ENCODE measurements at regions not wholly inside any gene's neighbourhood (a gene's known extent, or its start where the extent isn't known, plus 50 kb on each side); places are given as distances from the start of the nearest gene placed in this dataset.

- DNase-seq (ENCODE audit: low spot score): no peak
Measured at GRCh38 chr16:86443508-86444147, 66.7 kb upstream of the FOXF1 start.

- DNase-seq (ENCODE audit: low spot score): no peak
Measured at GRCh38 chr16:86444261-86444660, 66.1 kb upstream of the FOXF1 start.

DNA sequence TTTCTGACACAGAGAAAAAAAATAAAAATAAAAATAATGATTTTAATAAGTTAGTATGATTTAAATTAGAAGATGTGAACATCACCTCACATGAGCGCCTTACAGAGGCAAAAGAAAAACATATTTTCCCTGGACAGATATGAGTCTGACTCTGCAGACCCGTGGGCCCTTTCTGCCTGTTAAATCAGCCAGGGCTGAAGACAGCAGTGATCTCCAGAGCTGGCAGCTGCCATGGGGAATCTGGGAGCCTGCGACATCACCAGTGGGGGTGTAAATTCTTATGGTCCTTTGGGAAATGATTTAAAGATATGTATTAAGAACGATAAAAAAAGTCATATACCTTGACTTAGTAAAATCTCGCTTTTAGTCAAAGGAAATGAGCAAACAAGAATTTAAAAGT lies 65.7 kb upstream of the FOXF1 start:
- DNase-seq (ENCODE audit: low spot score): no peak

DNA sequence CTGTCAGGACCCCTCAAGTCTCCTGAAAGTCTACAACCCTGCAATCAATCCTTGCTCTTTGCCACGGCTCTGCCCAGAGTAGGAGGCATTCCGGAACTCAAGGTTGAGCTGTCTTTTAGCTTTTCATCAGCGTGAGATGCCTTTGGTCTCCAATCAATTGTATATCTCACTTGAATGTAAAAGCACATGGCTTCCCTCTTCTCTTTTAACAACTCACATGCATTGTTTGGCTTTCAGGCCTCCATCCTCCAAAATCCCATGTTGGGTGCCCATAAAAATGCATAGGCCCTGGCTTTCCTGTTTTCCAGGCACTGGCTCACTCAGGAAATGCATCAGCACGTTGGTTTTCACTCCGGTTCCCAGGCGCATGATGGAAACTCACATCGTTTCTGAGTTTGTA lies 64.0 kb upstream of the FOXF1 start:
- DNase-seq (ENCODE audit: low spot score): no peak

DNA sequence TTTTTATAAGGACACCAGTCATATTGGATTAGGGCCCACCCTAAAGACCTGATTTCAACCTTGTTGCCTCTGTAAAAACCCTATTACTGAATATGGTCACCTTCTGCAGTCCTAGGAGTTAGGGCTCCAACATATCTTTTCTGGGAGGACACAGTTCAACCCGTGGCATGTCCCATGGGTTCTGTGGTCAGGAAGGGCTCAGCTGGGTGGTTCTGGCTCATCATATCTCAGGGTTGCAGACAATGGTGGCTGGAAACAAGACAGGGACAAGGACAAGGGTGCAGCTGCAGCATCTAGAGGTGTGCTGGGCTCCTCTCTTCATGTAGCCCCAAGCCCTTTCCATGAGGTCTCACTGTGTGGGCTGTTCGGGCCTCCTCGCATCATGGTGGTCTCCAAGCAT lies 63.1 kb upstream of the FOXF1 start:
- no peak for DNase-seq (ENCODE audit: low spot score)

DNA sequence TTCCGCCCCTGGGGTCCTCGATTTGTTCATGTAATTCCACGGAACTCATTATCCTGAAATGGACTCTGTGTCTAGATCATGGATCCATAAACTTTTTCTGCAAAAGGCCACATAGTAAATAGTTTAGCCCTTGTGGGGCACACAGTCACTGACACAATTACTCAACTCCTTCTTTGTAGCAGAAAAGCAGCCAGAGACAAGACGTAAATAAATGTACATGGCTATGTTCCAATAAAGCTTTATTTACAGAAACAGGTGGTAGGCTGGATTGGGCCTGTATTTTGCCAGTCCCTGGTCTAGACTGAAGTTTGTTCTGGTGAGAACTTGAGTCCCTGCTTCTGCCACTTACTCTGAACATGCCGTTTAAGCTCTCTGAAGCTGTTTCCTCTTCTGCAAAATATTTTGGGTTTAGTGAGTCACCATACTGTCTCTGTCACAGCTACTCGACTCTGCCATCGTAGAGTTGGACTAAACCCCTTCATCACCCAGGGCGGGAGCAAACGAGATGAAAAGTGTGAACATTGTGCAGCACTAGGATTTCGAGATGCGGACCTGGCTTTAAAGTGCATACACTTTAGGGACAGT lies 61.9 kb upstream of the FOXF1 start:
- DNase-seq (ENCODE audit: low spot score): no peak

- no peak for DNase-seq (ENCODE audit: low spot score)
Measured at GRCh38 chr16:86449446-86450095, 60.8 kb upstream of the FOXF1 start.

DNA sequence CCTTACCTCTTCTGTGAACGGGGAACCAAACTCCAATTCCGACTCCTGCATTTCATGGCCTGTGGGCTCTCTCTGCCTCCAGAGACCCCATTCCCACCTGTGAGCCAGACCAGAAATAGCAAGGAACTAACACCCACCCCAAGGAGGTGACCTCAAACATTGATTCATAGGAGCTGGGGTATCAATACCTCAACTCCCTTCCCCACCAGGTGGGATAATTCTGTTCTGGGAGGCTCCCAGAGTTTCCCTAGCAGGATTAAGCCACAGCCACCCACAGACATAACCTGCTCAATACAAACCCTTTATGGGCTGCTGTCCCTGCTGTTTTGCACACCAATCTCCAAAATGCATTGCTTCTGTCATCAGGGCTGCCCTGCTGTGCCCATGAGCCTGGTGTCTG lies 59.6 kb upstream of the FOXF1 start:
- DNase-seq (ENCODE audit: low spot score): no peak

DNA sequence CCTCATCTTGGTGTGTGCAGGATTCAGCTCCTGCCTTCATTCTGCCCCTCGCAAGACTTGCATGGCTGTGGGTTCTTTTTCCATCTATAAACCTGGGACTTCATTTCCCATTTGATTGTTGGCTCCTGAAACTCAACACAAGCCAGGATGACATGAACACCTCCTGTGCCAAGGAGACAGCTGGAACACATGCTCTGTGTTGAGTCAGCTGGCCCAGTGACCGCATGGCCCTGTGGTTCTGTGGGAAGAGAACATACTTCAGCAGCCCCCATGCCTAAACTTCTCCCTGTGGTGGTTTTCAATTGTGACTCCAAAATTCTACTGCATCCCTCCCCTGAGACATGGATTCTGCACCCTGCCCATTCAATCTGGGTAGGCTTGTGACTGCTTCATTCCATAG lies 57.9 kb upstream of the FOXF1 start:
- peak; percentile 31 for DNase-seq (ENCODE audit: low spot score)

GRCh38 chr16:86455116-86455515 lies 55.2 kb upstream of the FOXF1 start:
- DNase-seq (ENCODE audit: low spot score): no peak

GRCh38 chr16:86455640-86456039 lies 54.7 kb upstream of the FOXF1 start:
- DNase-seq (ENCODE audit: low spot score): no peak

GRCh38 chr16:86457501-86458148 lies 52.7 kb upstream of the FOXF1 start:
- peak; percentile 72 for DNase-seq (ENCODE audit: low spot score)

GRCh38 chr16:86458149-86458777 lies 52.1 kb upstream of the FOXF1 start:
- no peak for DNase-seq (ENCODE audit: low spot score)

GRCh38 chr16:86459266-86459665 lies 51.1 kb upstream of the FOXF1 start:
- no peak for DNase-seq (ENCODE audit: low spot score)

Data from GM03348 (cell line).